ENCODE measurements at regions not wholly inside any gene's neighbourhood (a gene's known extent, or its start where the extent isn't known, plus 50 kb on each side); places are given as distances from the start of the nearest gene placed in this dataset.

DNA sequence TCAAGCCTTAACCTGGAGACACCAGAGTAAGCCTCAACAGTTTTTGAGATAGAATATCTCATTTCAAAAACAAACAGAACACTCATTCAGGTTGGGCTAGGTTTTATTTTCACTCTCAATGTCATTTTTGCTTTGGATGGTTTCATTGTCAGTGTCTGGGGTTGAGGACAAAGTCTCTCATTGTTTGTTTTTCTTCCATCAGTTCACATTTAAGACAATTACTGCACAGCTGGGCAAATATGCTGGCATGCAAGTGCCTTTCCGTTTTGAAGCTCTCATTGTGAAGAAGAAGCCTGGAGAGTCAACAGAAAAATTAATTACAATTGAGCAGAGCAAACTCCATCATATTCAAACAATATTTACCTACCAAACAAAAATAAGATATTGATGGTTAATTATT is 1050.0 kb downstream of the TBL1XR1 start:
- TF ChIP-seq POLR2AphosphoS5 (IDR thresholded peaks at IDR 0.05; ENCODE audit: borderline replicate concordance, low read depth, low read length) (no peak), EZH2 (IDR thresholded peaks at IDR 0.05) (no peak), FOXP2 (optimal IDR thresholded peaks at IDR 0.05; ENCODE audit: control extremely low read depth, extremely low read length, insufficient read depth) (no peak)
